Omental fat pad (tissue), 3 donors: ENCODE measurements at regions not wholly inside any gene's neighbourhood (a gene's known extent, or its start where the extent isn't known, plus 50 kb on each side); places are given as distances from the start of the nearest gene placed in this dataset.

ENCODE experiments used
- ATAC-seq: fragments of 150-250 bp; one replicate; pipeline ENCODE4 v1.9.1; 2016; ENCODE audit warnings: mild to moderate bottlenecking, moderate library complexity; ENCODE audit not compliant: low FRiP score
- DNase-seq: peaks from one replicate; pipeline ENCODE4 v3.0.0-alpha.2; 2019; ENCODE audit warnings: low spot score
- TF ChIP-seq, protein P1 (sequence below), 3 donors: fragments of 450-650 bp; IDR thresholded peaks; one replicate each; pipeline ENCODE4 v1.5.1; 2016 to 2017; ENCODE audit warnings: antibody characterized with exemption in 3 of 3, mild to moderate bottlenecking in 3 of 3, moderate library complexity in 2 of 3

DNA sequence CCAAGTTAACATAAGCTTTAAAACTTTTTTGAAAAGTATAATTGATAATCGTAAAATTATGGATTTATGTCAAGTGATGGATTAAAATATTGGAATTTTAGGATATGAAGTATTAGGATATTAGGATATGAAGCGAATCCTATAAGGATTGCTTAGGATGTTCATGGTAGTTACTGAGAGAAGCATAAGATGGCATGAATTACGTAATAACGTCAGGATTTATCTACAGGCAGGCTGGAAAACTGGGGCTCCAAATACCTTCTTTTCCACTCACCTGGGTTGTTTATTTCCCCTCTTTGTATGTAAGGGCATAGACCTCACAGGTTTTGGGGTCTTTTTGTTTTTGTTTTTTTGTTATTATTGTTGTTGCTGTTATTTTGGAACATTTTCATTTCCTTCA, 65.2 kb upstream of the TMEM33 start:
- TF ChIP-seq, protein P1, sequence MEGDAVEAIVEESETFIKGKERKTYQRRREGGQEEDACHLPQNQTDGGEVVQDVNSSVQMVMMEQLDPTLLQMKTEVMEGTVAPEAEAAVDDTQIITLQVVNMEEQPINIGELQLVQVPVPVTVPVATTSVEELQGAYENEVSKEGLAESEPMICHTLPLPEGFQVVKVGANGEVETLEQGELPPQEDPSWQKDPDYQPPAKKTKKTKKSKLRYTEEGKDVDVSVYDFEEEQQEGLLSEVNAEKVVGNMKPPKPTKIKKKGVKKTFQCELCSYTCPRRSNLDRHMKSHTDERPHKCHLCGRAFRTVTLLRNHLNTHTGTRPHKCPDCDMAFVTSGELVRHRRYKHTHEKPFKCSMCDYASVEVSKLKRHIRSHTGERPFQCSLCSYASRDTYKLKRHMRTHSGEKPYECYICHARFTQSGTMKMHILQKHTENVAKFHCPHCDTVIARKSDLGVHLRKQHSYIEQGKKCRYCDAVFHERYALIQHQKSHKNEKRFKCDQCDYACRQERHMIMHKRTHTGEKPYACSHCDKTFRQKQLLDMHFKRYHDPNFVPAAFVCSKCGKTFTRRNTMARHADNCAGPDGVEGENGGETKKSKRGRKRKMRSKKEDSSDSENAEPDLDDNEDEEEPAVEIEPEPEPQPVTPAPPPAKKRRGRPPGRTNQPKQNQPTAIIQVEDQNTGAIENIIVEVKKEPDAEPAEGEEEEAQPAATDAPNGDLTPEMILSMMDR (IDR thresholded peaks at IDR 0.05) = no peak
- ATAC-seq = no peak
- DNase-seq = no peak

DNA sequence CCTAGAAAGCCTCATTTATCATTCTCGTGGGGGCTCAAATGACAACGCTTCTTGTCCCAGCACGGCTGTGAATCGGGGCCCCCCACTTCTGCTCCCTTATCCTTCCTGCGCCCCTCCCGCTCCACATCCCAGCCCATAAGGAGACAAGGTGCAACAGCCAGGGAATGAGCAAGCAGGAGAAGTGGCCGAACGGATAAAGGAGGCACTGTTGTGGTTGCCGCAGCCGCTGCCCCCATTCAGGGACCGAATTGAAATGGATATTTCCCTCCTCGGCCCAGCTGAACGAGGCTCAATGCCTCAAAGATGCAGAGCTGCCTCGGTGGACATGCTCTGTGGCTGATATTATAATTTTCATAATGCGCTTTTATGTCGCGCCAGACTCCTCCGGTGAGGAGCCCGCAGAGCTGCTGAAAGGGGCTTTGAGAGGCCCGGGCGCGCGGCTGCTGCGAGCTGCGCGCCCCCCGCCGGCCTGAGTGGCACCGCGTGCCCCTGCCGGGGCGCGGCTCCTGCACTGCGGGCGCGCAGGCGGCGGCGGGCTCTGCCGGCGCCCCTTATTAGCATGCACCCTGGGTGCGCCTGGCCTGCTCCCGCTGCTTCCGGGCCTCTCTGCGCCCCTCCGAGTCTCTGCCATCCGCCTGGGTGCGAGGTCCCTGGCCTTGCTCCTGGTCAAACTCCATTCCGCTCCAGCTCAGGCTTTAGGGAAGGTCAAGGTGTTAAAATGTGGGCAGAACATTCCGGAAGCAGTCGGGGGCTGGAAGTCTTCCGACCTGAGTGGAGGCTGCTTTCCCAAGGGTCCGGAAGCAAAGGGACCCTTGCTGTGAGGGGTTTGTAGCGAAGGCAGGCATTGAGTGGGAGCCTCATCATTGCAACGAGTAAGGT, 68.2 kb upstream of the TMEM33 start:
- ATAC-seq = no peak
- DNase-seq = no peak
- TF ChIP-seq, protein P1 (IDR thresholded peaks at IDR 0.05) = no peak

DNA sequence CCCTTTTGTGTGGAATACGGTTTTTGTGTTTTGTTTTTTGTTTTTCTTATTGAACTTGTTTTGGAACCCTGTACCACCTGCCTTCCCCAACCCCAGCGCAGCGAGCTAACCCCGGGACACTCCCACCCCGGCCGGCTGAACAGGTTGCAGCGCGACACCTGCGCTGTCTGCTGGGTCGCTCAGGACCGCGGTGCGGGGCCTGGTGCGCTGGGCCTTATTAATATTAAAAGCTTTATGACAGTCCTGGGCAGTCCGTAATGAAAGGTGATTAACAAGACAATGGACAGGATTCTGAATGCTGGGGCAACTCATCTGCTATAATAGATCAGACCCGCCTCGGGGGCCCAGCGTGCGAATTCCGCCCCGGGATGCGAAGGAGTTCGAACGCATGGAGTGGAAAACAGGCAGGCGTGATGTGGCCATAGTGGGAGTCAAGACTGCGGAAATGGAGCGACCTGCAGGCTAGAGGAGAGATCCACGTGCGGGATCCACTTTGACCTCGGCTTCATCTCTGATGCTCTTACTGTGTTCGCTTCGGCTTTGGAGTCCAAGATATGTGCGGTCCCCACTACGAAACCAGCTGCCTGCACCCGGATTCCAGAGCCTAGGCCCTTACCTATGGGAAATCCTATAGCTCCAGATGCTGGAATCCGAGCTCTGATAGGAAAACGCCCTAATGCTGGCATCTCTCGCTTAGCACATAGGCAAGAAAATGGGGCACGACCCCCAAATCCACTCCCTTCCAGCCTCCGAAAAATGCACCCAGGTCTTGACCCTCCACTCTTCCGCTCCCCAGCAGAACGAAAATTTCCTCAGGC, 69.0 kb upstream of the TMEM33 start:
- DNase-seq (no peak), ATAC-seq (no peak)
- TF ChIP-seq, protein P1 (IDR thresholded peaks at IDR 0.05) = no peak

DNA sequence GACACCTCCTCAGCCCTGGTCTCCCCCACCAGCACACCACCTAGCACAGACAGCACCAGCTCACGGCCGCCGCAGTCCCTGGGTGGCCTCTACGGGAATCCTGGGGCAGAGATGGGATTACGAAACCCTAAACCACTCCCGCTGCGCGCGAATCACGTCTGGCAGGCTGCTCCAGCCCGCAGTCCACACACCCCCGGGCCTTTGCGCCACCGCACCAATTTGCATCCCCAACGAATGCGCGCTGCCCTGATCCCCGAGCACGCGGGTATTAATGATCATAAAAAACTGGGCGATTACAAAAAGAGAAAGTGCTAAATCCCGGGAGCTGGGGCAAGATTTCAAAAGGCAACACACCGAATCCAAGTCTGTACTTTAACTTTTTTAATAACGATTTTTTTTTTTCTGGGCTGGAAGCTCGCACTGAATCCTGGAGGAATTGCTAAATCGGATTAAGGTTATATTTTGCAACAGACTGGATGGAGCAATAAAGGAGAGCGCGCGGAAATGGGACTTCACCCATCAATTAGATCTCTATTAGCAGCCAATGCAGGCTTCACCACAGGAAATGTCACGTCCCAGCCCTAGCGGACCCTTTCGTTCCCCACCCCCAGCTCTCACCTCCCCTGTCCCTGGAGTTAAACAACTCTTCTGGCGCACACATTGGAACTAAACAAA, 69.8 kb upstream of the TMEM33 start:
- no peak for DNase-seq
- no peak for ATAC-seq
- TF ChIP-seq, protein P1 (IDR thresholded peaks at IDR 0.05) = no peak

DNA sequence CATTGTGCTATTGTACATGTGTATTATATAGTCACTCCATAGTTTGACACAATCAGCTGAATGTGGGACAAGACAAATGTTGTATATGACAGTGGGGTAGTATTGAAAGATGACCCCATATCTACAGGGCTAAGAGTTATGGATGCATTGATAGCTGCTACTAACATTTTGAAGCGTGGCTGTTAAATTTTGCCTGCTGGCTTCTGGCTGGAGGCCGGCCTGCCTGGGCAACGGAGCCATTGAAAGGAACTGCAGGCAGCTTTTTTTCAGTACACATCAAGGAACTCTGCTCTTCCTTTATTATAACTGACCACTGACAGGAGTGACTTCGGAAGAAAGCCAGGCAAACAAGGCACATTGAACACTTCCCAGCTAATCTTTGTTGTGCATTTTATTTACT, 76.1 kb upstream of the TMEM33 start:
- ATAC-seq = no peak
- DNase-seq = no peak
- TF ChIP-seq, protein P1 (IDR thresholded peaks at IDR 0.05) = no peak

DNA sequence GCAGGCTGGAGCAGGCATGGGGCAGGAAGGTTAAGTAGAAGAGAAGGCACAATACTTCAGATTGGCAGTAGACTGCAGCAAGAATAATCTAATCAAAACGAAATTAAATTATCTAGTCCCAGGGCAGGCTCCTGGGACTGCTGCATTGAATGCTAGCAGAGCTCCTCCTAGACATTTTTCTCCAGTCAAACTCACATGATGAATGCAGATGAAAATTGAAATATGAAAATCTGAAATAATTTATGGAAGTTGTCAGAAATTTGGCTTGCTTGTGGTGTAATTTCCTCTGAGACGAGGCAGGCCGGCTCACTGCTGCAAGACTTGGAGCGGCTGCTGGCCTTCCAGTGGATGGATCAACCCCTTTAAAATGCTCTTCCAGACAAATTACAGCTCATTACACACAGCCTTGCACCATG, 78.0 kb upstream of the TMEM33 start:
- no peak for DNase-seq

More for the DNA sequence above, 78.0 kb upstream of the TMEM33 start:
- TF ChIP-seq, protein P1 (IDR thresholded peaks at IDR 0.05) = no peak
- ATAC-seq = no peak
